ENCODE measurements at regions not wholly inside any gene's neighbourhood (a gene's known extent, or its start where the extent isn't known, plus 50 kb on each side); places are given as distances from the start of the nearest gene placed in this dataset.

- Histone ChIP-seq H3K9ac (replicated peaks in 1 of 4; ENCODE audit: extremely low read depth in 1 of 4, low read depth in 3 of 4, low read length in 3 of 4) (no peak overlapping the region), H2AFZ (ENCODE audit: low read length) (no peak overlapping the region), H2AK5ac (ENCODE audit: low read depth, low read length) (no peak overlapping the region), H2BK15ac (ENCODE audit: low read length) (no peak overlapping the region), H3K4me3 (ENCODE audit: extremely low read depth in 1 of 4, insufficient read depth in 2 of 4, low read depth in 3 of 4, low read length in 4 of 4) (no peak overlapping the region), H3K14ac (ENCODE audit: insufficient read length) (no peak overlapping the region), H4K8ac (ENCODE audit: extremely low read depth, insufficient read depth, low read length) (no peak overlapping the region), H3K79me2 (ENCODE audit: control insufficient read depth in 1 of 2, insufficient read depth in 2 of 2, low read length in 2 of 2) (no peaks in the 10 kb centered on the region), H3K18ac (ENCODE audit: extremely low read depth, low read length) (no peak overlapping the region), H3K23me2 (ENCODE audit: low read depth, low read length) (no peaks in the 10 kb centered on the region), H3K36me3 (ENCODE audit: control insufficient read depth in 2 of 4, insufficient read depth in 4 of 4, low read length in 3 of 4) (no peaks in the 10 kb centered on the region; a peak in 1 of 8 replicates), H4K20me1 (replicated peaks in 1 of 2; ENCODE audit: control insufficient read depth in 1 of 2, insufficient read depth in 2 of 2, low read length in 2 of 2) (no peaks in the 10 kb centered on the region), H3K4me1 (replicated peaks in 1 of 4; ENCODE audit: control insufficient read depth in 3 of 4, insufficient read depth in 4 of 4, low read length in 3 of 4) (peaks cover 0 to 5% (median 0%) of the 10 kb centered on the region in 4 experiments; a peak in 1 of 7 replicates), H3K23ac (ENCODE audit: insufficient read length) (no peak overlapping the region), H2BK5ac (ENCODE audit: low read depth, low read length) (no peak overlapping the region), H3K79me1 (ENCODE audit: low read depth, low read length) (no peaks in the 10 kb centered on the region), H3K9me3 (ENCODE audit: insufficient read depth in 2 of 2, low read depth in 1 of 2, low read length in 1 of 2) (no peaks in the 10 kb centered on the region), H4K5ac (ENCODE audit: insufficient read length, low read depth, low read length) (no peak overlapping the region), H3K4ac (replicated peaks; ENCODE audit: insufficient read length, low read depth, low read length) (no peak overlapping the region), H3K56ac (replicated peaks; ENCODE audit: insufficient read length, low read depth, low read length) (no peak overlapping the region), H3K27me3 (replicated peaks in 1 of 4; ENCODE audit: control insufficient read depth in 3 of 4, extremely low read depth in 1 of 4, insufficient read depth in 3 of 4, low read length in 3 of 4) (no peaks in the 10 kb centered on the region), H3K27ac (ENCODE audit: low read depth, low read length) (no peak overlapping the region), H4K91ac (replicated peaks; ENCODE audit: insufficient read length, low read length) (no peak overlapping the region), H2BK12ac (ENCODE audit: low read depth, low read length) (no peak overlapping the region), H2BK120ac (replicated peaks; ENCODE audit: low read depth, low read length) (no peak overlapping the region), H2BK20ac (ENCODE audit: low read length) (no peak overlapping the region), H3K4me2 (ENCODE audit: insufficient read depth in 1 of 2, low read depth in 2 of 2, low read length in 2 of 2) (no peak overlapping the region)
- ChIA-PET CTCF (ENCODE audit: partially characterized antibody) (no interaction called here), POLR2A (ENCODE audit: partially characterized antibody) (no interaction called here)
- DNase-seq (ENCODE audit: low read depth in 1 of 2, low spot score in 2 of 2): no peak
- WGBS, 2 experiments (ENCODE audit: extremely low coverage in 1 of 2, insufficient coverage in 1 of 2, insufficient read length in 1 of 2, insufficient replicate concordance in 2 of 2, low coverage in 1 of 2, low lambda C conversion rate in 2 of 2, missing lambda C conversion rate in 1 of 2): 92% methylated on average over 2 of the region's 2 CpGs; no CpG with 5 or more reads in 1 of the 2 experiments
- no peak for FAIRE-seq
- TF ChIP-seq CEBPB (IDR thresholded peaks at IDR 0.05; ENCODE audit: low read depth, low read length) (no peak), SP1 (IDR thresholded peaks at IDR 0.05; ENCODE audit: low read depth, low read length) (no peak), MAX (IDR thresholded peaks at IDR 0.05) (no peak), ASH2L (IDR thresholded peaks at IDR 0.05; ENCODE audit: low read length) (no peak), KDM5A (IDR thresholded peaks at IDR 0.05; ENCODE audit: low read length) (no peak), RBBP5 (IDR thresholded peaks at IDR 0.05; ENCODE audit: borderline replicate concordance, low read depth, low read length) (no peak), CTBP2 (IDR thresholded peaks at IDR 0.05; ENCODE audit: borderline replicate concordance, insufficient read depth, insufficient read length, low read length) (no peak), YY1 (IDR thresholded peaks at IDR 0.05; ENCODE audit: low read depth, low read length) (no peak), RAD21 (IDR thresholded peaks at IDR 0.05 in 1 of 2, conservative IDR thresholded peaks at IDR 0.05 in 1 of 2; ENCODE audit: low read depth in 2 of 2, low read length in 2 of 2) (no peak), SP2 (IDR thresholded peaks at IDR 0.05; ENCODE audit: low read length) (no peak), CTCF (IDR thresholded peaks at IDR 0.05; ENCODE audit: control extremely low read depth in 1 of 3, insufficient read depth in 1 of 3, low read depth in 1 of 3, low read length in 3 of 3) (no peak), HDAC6 (IDR thresholded peaks at IDR 0.05; ENCODE audit: low read depth, low read length) (no peak), JUND (IDR thresholded peaks at IDR 0.05; ENCODE audit: low read length) (no peak)
Observed at GRCh38 chr18:39701839-39702238, 2136.2 kb upstream of the CELF4 start.

Measured in H1 (cell line).